ENCODE measurements at regions not wholly inside any gene's neighbourhood (a gene's known extent, or its start where the extent isn't known, plus 50 kb on each side); places are given as distances from the start of the nearest gene placed in this dataset.

GRCh38 chr12:92650228-92650822, 52.5 kb upstream of the PLEKHG7 start:
- no peak for DNase-seq (ENCODE audit: low read depth)

- DNase-seq (ENCODE audit: low read depth), result peak; percentile 36
Observed at GRCh38 chr12:92649511-92650227, 53.1 kb upstream of the PLEKHG7 start.

DNA sequence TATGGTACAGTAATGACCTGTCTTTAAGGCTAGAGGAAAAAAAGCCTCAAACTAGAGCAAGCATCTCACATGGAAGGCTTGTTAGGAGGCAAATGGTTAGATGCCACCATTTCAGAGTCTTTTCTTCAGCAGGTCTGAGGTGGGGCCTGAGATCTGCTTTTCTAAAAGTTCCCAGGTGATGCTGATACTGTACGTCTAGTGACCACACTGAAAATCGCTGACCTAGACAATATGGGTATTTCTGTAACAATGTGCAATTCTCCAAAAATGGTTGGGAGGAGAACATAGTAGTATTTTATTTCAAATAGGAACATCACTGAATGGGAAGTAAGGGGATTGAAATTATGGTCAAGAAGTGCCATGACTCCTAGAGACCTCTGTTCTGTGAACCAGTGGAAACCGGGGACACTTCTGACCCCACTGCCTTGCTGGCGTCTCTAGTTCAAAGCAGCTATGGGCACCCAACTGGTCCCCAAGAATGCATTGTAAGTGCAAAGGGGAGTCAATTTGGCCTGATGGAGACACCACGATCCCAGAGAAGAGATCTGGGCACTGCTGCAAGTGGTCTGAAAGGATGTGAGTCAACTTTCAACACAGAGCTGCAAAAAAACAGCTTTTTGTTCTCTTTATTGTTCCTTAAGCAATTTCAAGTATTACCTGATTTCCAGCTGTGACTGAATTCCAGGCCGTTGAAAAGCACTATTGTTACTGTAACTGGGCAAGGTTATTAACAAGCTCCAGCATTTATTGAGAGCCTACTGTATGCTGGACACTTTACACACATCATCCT, 54.4 kb upstream of the PLEKHG7 start:
- DNase-seq (ENCODE audit: low read depth), result no peak

DNA sequence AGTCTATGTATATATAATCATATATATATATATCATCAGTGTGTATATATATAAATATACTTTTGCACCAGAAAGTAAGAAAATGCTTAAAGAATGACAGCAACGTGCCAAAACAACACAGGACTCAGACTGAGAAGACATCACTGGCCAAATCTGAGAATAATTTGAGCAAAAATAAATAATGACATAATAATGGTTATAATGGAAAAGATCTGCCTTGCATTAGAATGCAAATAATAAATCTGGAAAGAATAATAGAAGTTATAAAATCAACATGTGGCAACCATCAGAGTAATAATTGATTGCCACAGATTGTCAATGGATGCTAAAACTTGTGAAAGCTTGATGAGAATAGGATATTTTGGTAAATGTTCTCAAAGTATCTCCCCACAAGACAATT, 61.5 kb upstream of the PLEKHG7 start:
- DNase-seq (ENCODE audit: low read depth), result no peak

GRCh38 chr12:92640691-92641090, 62.1 kb upstream of the PLEKHG7 start:
- no peak for DNase-seq (ENCODE audit: low read depth)

GRCh38 chr12:92639017-92639416, 63.8 kb upstream of the PLEKHG7 start:
- DNase-seq (ENCODE audit: low read depth), result no peak

- DNase-seq (ENCODE audit: low read depth), result no peak
Observed at GRCh38 chr12:92634730-92635129, 68.1 kb upstream of the PLEKHG7 start.

- no peak for DNase-seq (ENCODE audit: low read depth)
Observed at GRCh38 chr12:92634202-92634601, 68.6 kb upstream of the PLEKHG7 start.

- DNase-seq (ENCODE audit: low read depth), result no peak
Observed at GRCh38 chr12:92630968-92631367, 71.8 kb upstream of the PLEKHG7 start.

- no peak for DNase-seq (ENCODE audit: low read depth)
Observed at GRCh38 chr12:92629349-92630065, 73.3 kb upstream of the PLEKHG7 start.

DNA sequence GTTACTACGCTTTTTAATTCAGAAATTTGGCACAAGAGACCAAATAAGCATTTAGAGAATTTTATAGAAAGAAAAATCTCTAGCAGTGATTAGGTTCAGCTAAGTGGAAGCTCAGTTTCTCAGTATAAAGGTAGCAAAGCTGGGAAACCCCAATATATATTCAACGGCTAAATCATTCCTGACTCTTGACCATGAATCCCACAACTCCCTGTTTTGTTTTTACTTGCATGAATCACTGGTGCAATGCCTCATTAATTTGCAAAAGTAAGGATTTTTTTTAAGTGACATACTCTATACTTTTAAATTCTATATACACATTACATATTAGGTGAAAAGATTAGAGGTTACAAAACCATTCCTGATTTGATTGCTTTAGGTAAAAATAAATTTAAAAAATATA, 74.3 kb upstream of the PLEKHG7 start:
- no peak for DNase-seq (ENCODE audit: low read depth)

GRCh38 chr12:92627511-92627910, 75.3 kb upstream of the PLEKHG7 start:
- DNase-seq (ENCODE audit: low read depth), result no peak

DNA sequence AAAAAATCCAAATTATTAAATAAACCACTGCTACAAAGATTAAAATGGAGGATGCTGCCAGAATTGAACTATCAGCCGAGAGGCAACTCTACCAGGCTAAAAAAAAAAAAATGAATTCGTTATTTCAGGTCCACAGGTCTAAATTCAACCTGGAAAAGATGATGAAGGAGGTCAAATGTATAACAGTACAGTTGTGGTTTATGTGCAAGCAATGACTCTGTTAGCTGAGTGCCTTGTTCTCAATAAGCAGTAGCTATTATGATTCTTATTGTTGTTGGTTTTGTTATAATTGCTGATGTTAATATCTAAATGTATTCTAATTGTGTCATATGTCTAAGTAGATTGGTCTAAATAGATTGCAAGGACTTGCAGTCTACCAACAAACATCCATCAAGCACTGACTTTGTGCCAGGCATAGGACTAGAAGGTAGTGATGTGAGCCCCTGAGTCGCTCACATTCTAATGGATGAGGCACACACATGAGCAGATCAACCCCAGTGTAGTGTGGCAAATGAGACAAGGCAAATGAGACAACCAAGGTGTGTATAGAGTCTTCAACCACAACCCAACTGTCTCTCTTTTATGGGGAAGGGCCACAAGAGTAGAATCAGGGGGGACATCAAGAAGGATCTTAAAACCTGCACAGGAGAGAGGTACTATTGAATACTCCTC, 77.0 kb upstream of the PLEKHG7 start:
- DNase-seq (ENCODE audit: low read depth), result no peak

DNA sequence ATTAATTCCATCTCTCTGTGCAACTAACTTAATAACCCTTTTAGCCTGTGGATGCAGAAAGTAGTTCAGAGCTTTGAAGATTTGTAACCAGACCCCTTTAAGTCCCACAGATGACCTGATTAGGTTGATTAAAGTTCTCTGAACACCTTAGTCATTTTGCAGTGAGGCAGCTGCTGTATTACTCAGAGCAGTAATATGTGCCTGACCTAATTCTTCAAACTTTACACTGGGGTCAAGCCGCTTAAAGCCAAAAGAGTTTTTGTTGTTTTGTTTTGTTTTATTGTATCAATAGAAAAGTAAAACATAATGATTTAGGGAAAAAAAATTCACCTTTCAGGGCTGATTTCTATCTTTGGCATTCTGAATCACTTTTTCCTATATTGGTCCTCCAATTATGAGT, 78.6 kb upstream of the PLEKHG7 start:
- DNase-seq (ENCODE audit: low read depth), result no peak

DNA sequence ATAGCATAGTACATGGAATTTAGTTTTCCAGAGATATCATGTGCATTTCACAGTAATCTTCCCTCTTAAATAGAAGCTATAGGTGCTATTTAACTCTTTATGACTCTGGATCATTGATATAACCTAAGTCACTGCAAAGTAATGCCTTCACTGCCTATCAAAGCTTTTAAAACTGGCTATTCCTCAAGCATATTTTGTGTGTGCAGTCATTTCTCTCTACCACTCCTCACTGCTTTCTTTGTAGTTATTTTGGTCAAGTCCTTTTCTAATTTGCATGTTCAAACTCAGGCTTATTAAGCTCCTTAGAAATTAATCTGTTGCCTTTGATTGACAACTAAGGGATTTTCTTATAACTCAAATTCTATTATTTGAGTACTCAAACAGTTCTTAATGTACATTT, 79.4 kb upstream of the PLEKHG7 start:
- no peak for DNase-seq (ENCODE audit: low read depth)

- DNase-seq (ENCODE audit: low read depth), result no peak
Observed at GRCh38 chr12:92621833-92622232, 81.0 kb upstream of the PLEKHG7 start.

- no peak for DNase-seq (ENCODE audit: low read depth)
Observed at GRCh38 chr12:92621312-92621711, 81.5 kb upstream of the PLEKHG7 start.

DNA sequence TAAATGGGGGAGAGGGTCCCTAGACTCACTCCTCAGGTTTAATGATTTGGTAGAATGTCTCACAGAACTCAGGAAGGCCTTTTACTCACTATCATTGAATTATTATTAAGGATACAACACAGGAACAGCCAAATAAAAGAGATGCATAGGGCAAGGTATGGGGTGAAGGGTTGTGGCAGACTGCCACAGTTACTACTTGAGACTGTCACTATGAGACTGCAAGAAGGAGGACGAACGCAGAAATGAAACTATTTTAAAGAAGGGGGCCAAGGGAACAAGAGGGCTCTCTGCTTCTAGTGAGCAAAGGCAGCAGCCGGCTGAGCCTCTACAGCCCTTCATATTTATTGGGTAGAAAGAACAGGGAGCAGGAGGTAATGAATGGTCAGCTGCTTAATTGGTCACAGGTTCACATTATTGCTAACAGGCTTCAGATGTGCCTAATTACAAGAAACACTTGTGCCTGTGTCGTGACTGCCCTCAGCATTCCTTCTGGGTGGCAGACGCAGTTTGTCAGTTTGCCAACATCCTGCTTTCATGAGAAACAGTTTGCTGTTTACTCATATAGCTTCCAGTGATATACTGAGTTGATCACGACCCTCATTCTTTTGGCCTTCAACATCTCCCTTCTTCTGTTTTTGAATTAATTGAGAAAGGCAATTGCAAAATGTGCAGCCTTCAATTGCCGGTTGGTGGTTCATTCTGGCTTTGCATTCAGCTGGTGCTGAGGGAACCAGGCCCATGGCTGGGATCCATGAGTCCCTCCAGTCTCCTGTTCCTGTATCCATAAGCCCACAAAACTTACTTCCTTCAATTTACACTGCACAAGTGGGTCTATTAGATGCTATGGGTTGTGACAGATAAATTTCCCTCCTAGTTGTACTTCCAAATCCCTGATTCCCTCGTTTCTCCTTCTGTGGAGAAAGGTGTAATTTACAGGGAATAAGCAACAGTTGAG, 82.8 kb upstream of the PLEKHG7 start:
- DNase-seq (ENCODE audit: low read depth), result no peak

- DNase-seq (ENCODE audit: low read depth), result no peak
Observed at GRCh38 chr12:92619026-92619425, 83.8 kb upstream of the PLEKHG7 start.

GRCh38 chr12:92615703-92616102, 87.1 kb upstream of the PLEKHG7 start:
- DNase-seq (ENCODE audit: low read depth), result no peak

- no peak for DNase-seq (ENCODE audit: low read depth)
Observed at GRCh38 chr12:92615086-92615485, 87.7 kb upstream of the PLEKHG7 start.

Measured in activated T-cell treated with anti-CD3 and anti-CD28 coated beads for 1 hour (primary cell).